H1 (cell line): ENCODE measurements at regions not wholly inside any gene's neighbourhood (a gene's known extent, or its start where the extent isn't known, plus 50 kb on each side); places are given as distances from the start of the nearest gene placed in this dataset.

ENCODE experiments used
- BCL11A ChIP-seq, 2 experiments: IDR thresholded peaks; one replicate each; pipeline ENCODE4 v1.6.1; 2011; ENCODE audit warnings: low read depth in 2 of 2, low read length in 2 of 2, mild to moderate bottlenecking in 2 of 2
- EGR1 ChIP-seq: IDR thresholded peaks from 2 replicates; pipeline ENCODE4 v1.6.1; 2011; ENCODE audit warnings: low read depth, low read length, borderline replicate concordance
- HDAC2 ChIP-seq, 2 experiments: fragments of 300-600 bp in 1 of 2; sonication (generic) in 1 of 2; IDR thresholded peaks; 2 replicates each; pipeline ENCODE4 v1.6.1; 2011 to 2012; ENCODE audit warnings: low read depth in 2 of 2, low read length in 2 of 2, mild to moderate bottlenecking in 2 of 2, moderate library complexity in 2 of 2, borderline replicate concordance in 1 of 2, inconsistent platforms in 1 of 2
- HDAC6 ChIP-seq: IDR thresholded peaks from one replicate; pipeline ENCODE4 v1.7.1; 2012; ENCODE audit warnings: low read depth, mild to moderate bottlenecking, inconsistent platforms, low read length, moderate library complexity

GRCh38 chr14:66242001-66242400 is 244.2 kb upstream of the CCDC196 start (continued):
- TF ChIP-seq BCL11A (IDR thresholded peaks at IDR 0.05; ENCODE audit: low read depth in 2 of 2, low read length in 2 of 2) (no peak), HDAC6 (no peak), EGR1 (no peak), HDAC2 (IDR thresholded peaks at IDR 0.05; ENCODE audit: borderline replicate concordance in 1 of 2, low read depth in 2 of 2, low read length in 2 of 2) (no peak)
